ENCODE measurements at regions not wholly inside any gene's neighbourhood (a gene's known extent, or its start where the extent isn't known, plus 50 kb on each side); places are given as distances from the start of the nearest gene placed in this dataset.

DNA sequence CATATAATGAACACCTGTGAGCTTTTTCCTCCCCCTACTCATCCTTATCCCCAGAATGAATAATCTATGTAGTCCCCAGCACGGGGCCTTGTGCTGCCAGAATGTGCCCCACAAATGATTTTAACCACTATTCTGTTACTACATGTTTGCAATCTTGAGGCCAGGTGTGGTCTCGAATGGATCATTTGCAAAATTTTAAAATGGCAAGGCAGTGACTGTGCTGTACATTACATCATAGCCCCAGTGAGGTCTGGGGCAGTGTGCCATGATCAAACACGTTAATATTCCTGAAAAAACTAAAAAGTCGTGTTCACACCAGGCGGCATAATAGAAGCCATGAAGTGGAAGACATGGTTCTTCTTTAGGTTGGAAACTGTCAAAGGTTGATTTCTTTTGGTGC lies 479.9 kb upstream of the EEF2KMT start:
- no peak for DNase-seq (ENCODE audit: low spot score)
- CTCF ChIA-PET = interaction anchor here (0.5 kb wide), 1 partner anchor 42 kb away, joined by 3 read pairs; no protein-coding TSS in a partner anchor
- POLR2A ChIA-PET (ENCODE audit: low non-redundant PET) = no interaction called here

DNA sequence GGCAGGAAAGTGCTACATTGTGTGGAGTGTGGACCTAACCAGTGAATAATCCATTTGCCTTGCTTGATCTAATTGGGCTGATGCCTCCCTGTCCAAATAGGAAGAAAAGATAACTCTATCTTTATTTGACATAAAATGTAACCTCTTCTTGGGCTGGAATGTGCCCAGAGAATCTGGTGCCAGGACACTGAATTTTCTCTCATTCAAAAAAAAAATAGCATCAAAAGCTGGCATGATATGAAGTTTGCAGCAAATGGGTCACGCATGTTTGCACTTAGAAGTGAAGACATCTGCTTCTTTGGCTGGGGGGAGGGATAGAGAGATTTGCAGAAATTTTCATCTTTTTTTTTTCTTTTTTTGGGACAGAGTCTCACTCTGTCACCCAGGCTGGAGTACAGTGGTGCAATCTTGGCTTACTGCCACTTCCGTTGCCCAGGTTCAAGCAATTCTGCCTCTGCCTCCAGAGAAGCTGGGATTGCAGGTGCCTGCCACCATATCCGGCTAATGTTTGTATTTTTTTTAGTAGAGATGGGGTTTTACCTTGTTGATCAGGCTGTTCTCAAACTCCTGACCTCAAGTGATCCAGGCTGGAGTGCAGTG lies 478.2 kb upstream of the EEF2KMT start:
- ChIA-PET POLR2A (ENCODE audit: low non-redundant PET) (no interaction called here), CTCF (no interaction called here)
- no peak for DNase-seq (ENCODE audit: low spot score)
- TF ChIP-seq, protein P1, sequence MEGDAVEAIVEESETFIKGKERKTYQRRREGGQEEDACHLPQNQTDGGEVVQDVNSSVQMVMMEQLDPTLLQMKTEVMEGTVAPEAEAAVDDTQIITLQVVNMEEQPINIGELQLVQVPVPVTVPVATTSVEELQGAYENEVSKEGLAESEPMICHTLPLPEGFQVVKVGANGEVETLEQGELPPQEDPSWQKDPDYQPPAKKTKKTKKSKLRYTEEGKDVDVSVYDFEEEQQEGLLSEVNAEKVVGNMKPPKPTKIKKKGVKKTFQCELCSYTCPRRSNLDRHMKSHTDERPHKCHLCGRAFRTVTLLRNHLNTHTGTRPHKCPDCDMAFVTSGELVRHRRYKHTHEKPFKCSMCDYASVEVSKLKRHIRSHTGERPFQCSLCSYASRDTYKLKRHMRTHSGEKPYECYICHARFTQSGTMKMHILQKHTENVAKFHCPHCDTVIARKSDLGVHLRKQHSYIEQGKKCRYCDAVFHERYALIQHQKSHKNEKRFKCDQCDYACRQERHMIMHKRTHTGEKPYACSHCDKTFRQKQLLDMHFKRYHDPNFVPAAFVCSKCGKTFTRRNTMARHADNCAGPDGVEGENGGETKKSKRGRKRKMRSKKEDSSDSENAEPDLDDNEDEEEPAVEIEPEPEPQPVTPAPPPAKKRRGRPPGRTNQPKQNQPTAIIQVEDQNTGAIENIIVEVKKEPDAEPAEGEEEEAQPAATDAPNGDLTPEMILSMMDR (conservative IDR thresholded peaks at IDR 0.05; ENCODE audit: low read depth) = no peak
- H3K27ac ChIP-seq = no peak overlapping the region

More for the DNA sequence above, 479.9 kb upstream of the EEF2KMT start:
- no peak overlapping the region for H3K27ac ChIP-seq
- TF ChIP-seq, protein P1 (conservative IDR thresholded peaks at IDR 0.05; ENCODE audit: low read depth) = no peak

DNA sequence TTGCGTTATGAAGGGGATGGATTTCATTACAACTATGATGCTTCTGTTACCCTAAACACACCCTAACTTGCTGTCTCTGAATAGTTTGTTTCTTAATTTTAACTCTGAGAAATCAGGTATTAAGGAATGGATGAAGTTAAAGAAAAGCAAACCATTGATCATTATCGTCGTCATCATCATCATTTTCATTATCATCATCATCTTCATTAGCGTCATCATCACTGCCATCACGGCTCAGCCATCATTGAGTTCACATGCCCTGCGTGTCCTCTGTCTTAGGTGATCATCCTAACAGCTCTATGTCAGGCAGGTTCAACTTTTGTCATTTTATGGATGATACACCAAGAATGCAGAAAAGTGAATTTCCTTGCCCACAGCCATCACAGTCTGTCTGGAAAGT lies 477.5 kb upstream of the EEF2KMT start:
- ChIA-PET CTCF (no interaction called here), POLR2A (ENCODE audit: low non-redundant PET) (no interaction called here)
- no peak for DNase-seq (ENCODE audit: low spot score)
- TF ChIP-seq, protein P1 (conservative IDR thresholded peaks at IDR 0.05; ENCODE audit: low read depth) = no peak
- H3K27ac ChIP-seq = no peak overlapping the region

DNA sequence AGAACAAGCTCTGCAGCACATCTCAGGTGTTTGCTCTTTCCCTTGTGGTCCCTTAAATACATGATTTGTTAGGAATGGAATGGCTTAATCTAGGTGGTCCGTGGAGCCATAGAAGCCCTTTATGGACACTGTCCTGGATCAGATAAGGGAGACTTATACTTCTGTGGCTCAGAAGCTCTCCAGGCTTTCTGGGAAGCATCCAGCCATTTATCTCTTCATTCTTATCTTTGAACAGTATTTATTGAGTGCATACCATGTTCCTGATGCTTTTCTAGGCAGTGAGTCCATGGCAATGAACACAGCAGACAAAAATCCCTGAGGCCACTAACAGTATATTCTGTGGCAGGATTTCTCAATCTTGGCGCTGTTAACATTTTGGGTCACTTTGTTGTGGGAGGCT lies 474.5 kb upstream of the EEF2KMT start:
- ChIA-PET POLR2A (ENCODE audit: low non-redundant PET) (no interaction called here), CTCF (no interaction called here)
- no peak for DNase-seq (ENCODE audit: low spot score)
- H3K27ac ChIP-seq = no peak overlapping the region
- TF ChIP-seq, protein P1 (conservative IDR thresholded peaks at IDR 0.05; ENCODE audit: low read depth) = no peak

DNA sequence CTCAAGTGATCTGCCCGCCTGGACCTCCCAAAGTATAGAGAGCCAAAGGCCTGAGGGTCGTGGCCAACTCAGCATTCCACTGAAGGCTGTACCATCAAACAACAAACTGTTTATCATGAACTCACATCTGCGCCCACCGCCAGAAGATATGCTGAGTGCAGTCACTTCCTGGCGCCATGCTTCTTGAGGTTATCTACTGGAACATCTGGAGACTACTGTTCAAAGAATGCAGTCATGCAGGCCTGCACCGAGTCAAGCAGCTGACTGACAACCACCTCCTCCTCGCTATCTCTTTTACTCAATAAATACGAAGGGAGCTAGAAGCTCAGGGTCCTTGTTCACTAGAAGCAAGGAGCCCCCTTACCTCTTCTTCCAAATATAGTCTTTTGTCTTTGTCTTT lies 473.9 kb upstream of the EEF2KMT start:
- TF ChIP-seq, protein P1 (conservative IDR thresholded peaks at IDR 0.05; ENCODE audit: low read depth) = no peak
- ChIA-PET CTCF (no interaction called here), POLR2A (ENCODE audit: low non-redundant PET) (no interaction called here)
- no peak overlapping the region for H3K27ac ChIP-seq
- no peak for DNase-seq (ENCODE audit: low spot score)

DNA sequence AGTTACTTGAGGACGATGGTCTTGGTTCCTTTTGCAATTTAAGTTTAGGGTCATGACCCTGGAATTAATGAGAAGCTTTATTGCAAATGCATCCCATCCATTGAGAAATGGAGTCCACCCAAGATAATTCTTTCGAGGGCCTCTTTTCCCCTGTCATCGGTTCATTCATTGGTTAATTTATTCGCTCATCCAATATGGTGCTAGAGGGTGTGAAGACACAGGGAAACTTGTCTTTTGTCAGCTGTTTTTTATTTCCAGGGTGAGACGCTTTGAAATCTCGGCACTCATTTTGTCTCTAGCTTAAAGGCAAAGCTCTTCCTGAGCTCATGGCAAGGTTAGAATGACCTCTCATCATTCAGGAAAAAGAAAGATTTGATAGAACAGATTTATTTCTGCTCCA lies 464.2 kb upstream of the EEF2KMT start:
- no peak for DNase-seq (ENCODE audit: low spot score)
- H3K27ac ChIP-seq = no peak overlapping the region
- TF ChIP-seq, protein P1 (conservative IDR thresholded peaks at IDR 0.05; ENCODE audit: low read depth) = no peak
- ChIA-PET CTCF (no interaction called here), POLR2A (ENCODE audit: low non-redundant PET) (no interaction called here)

DNA sequence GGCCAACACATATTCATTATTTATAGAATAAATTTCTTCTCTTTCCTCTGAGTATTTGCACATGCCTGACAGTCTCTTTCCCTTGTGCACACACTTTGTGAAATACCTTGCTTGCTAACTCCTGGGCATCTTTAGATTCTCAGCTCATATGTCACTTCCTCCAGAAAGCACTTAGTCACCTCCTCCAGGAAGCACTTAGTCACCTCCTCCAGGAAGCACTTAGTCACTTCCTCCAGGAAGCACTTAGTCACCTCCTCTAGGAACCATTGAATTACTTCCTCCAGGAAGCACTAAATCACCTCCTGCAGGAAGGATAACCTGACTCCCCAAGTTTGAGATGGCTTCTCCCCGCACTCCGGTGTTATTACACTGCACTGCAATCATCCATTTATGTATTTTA lies 462.5 kb upstream of the EEF2KMT start:
- ChIA-PET CTCF (no interaction called here), POLR2A (ENCODE audit: low non-redundant PET) (no interaction called here)
- H3K27ac ChIP-seq = no peak overlapping the region
- no peak for DNase-seq (ENCODE audit: low spot score)
- TF ChIP-seq, protein P1 (conservative IDR thresholded peaks at IDR 0.05; ENCODE audit: low read depth) = no peak

Measured in RWPE1 (cell line).